ENCODE measurements at regions not wholly inside any gene's neighbourhood (a gene's known extent, or its start where the extent isn't known, plus 50 kb on each side); places are given as distances from the start of the nearest gene placed in this dataset.

DNA sequence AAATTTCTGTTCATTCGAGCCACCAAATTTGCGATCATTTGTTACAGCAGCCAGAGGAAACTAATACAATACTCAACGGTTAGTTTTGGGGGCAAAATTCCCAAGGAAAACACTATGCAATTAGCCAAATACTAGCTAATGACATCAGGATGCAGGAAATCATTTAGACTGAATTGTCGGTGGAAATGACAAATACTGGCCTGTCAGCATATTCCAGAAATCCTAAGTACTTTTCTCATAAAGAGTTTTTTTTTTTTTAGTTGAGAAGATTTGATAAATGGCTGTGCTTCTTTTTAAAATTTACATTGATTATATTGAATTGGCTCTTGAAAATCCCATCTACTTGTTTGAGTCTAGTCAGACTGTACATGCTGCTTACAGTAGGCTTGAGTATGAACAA lies 410.1 kb downstream of the SUCLG1 start:
- no peaks in the 10 kb centered on the region for H3K4me1 ChIP-seq (replicated peaks in 1 of 2; ENCODE audit: control insufficient read depth in 2 of 2, insufficient read depth in 2 of 2, low read length in 2 of 2)
- no peak overlapping the region for H3K9ac ChIP-seq (ENCODE audit: insufficient read depth in 1 of 2, low read depth in 2 of 2, low read length in 2 of 2)
- ATAC-seq (no peak), DNase-seq (ENCODE audit: extremely low read depth in 1 of 4, low spot score in 3 of 4) (no peak), FAIRE-seq (no peak)
- H3K27ac ChIP-seq (ENCODE audit: extremely low read depth, low read depth, low read length): no peak overlapping the region
- H3K4me2 ChIP-seq (ENCODE audit: insufficient read depth, low read length): no peak overlapping the region
- H3K9me3 ChIP-seq (replicated peaks; ENCODE audit: control insufficient read depth, insufficient read depth, low read depth, low read length): no peaks in the 10 kb centered on the region
- no peak overlapping the region for H2AFZ ChIP-seq (ENCODE audit: low read depth, low read length)
- intact Hi-C loops (cut with micrococcal nuclease): no loop called here
- in situ Hi-C loops (cut with MboI): no loop called here
- H3K27me3 ChIP-seq (ENCODE audit: control insufficient read depth in 2 of 2, insufficient read depth in 2 of 2, low read length in 2 of 2): no peaks in the 10 kb centered on the region
- no peaks in the 10 kb centered on the region for H3K9me1 ChIP-seq (ENCODE audit: control insufficient read depth, insufficient read depth, low read length)
- H3K36me3 ChIP-seq (ENCODE audit: control insufficient read depth, insufficient read depth, low read length): no peaks in the 10 kb centered on the region
- 19% methylated on average over 4 of the region's 4 CpGs for WGBS (ENCODE audit: insufficient coverage, low coverage, missing lambda C conversion rate)
- CTCF ChIA-PET (ENCODE audit: low intra/inter-chr PET ratio): no interaction called here
- H4K20me1 ChIP-seq (replicated peaks; ENCODE audit: control insufficient read depth, insufficient read depth, low read length): no peaks in the 10 kb centered on the region
- POLR2A ChIA-PET: interaction anchor here (1.1 kb wide), 1 partner anchor 9 kb away, joined by 3 read pairs; no protein-coding TSS in a partner anchor
- BruUV-seq (replicated peaks): no TSS peak
- no peaks in the 10 kb centered on the region for H3K79me2 ChIP-seq (ENCODE audit: control insufficient read depth, insufficient read depth, low read length)
- H3K4me3 ChIP-seq: no peak overlapping the region
- TF ChIP-seq MAFG (tag; conservative IDR thresholded peaks at IDR 0.05): peak; percentile 17; the same call in 1 of the 2 replicates
- no peak for TF ChIP-seq SLC30A9 (CRISPR knock-in tag; IDR thresholded peaks at IDR 0.05)
- TF ChIP-seq DPF2 (IDR thresholded peaks at IDR 0.05): no peak
- no peak for TF ChIP-seq FUS (optimal IDR thresholded peaks at IDR 0.05; ENCODE audit: low read depth, low read length)
- peak; percentile 35; the same call in 1 of the 2 replicates for TF ChIP-seq MAFK (IDR thresholded peaks at IDR 0.05; ENCODE audit: low read length)
- TF ChIP-seq CBX3 (IDR thresholded peaks at IDR 0.05; ENCODE audit: borderline replicate concordance in 1 of 2, low read length in 2 of 2): no peak
- no peak for TF ChIP-seq KDM4B (IDR thresholded peaks at IDR 0.05; ENCODE audit: borderline replicate concordance in 2 of 2, low read depth in 1 of 2)
- TF ChIP-seq HDAC1 (IDR thresholded peaks at IDR 0.05): no peak
- TF ChIP-seq PTBP1 (IDR thresholded peaks at IDR 0.05; ENCODE audit: low read depth, low read length): no peak
- no peak for TF ChIP-seq ZBTB7A (IDR thresholded peaks at IDR 0.05; ENCODE audit: borderline replicate concordance, control insufficient read depth, low read depth, low read length)
- no peak for TF ChIP-seq ZNF121 (CRISPR knock-in tag; conservative IDR thresholded peaks at IDR 0.05)
- TF ChIP-seq, protein P1, sequence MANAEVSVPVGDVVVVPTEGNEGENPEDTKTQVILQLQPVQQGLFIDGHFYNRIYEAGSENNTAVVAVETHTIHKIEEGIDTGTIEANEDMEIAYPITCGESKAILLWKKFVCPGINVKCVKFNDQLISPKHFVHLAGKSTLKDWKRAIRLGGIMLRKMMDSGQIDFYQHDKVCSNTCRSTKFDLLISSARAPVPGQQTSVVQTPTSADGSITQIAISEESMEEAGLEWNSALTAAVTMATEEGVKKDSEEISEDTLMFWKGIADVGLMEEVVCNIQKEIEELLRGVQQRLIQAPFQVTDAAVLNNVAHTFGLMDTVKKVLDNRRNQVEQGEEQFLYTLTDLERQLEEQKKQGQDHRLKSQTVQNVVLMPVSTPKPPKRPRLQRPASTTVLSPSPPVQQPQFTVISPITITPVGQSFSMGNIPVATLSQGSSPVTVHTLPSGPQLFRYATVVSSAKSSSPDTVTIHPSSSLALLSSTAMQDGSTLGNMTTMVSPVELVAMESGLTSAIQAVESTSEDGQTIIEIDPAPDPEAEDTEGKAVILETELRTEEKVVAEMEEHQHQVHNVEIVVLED (CRISPR knock-in tag; IDR thresholded peaks at IDR 0.05): no peak
- TF ChIP-seq E4F1 (CRISPR knock-in tag; IDR thresholded peaks at IDR 0.05; ENCODE audit: borderline replicate concordance): no peak
- TF ChIP-seq C11orf30 (IDR thresholded peaks at IDR 0.05; ENCODE audit: low read depth): peak; percentile 41; the same call in 1 of the 2 replicates
- no peak for TF ChIP-seq TEAD4 (IDR thresholded peaks at IDR 0.05; ENCODE audit: low read length)
- no peak for TF ChIP-seq TEAD4 (CRISPR knock-in tag; IDR thresholded peaks at IDR 0.05; ENCODE audit: borderline replicate concordance)
- TF ChIP-seq ETV6 (IDR thresholded peaks at IDR 0.05; ENCODE audit: borderline replicate concordance in 1 of 2, low read depth in 2 of 2, low read length in 1 of 2): no peak
- no peak for TF ChIP-seq ETV6 (CRISPR knock-in tag; IDR thresholded peaks at IDR 0.05; ENCODE audit: borderline replicate concordance)
- TF ChIP-seq, protein P2, sequence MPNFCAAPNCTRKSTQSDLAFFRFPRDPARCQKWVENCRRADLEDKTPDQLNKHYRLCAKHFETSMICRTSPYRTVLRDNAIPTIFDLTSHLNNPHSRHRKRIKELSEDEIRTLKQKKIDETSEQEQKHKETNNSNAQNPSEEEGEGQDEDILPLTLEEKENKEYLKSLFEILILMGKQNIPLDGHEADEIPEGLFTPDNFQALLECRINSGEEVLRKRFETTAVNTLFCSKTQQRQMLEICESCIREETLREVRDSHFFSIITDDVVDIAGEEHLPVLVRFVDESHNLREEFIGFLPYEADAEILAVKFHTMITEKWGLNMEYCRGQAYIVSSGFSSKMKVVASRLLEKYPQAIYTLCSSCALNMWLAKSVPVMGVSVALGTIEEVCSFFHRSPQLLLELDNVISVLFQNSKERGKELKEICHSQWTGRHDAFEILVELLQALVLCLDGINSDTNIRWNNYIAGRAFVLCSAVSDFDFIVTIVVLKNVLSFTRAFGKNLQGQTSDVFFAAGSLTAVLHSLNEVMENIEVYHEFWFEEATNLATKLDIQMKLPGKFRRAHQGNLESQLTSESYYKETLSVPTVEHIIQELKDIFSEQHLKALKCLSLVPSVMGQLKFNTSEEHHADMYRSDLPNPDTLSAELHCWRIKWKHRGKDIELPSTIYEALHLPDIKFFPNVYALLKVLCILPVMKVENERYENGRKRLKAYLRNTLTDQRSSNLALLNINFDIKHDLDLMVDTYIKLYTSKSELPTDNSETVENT (CRISPR knock-in tag; IDR thresholded peaks at IDR 0.05): no peak
